ENCODE measurements at regions not wholly inside any gene's neighbourhood (a gene's known extent, or its start where the extent isn't known, plus 50 kb on each side); places are given as distances from the start of the nearest gene placed in this dataset.

DNA sequence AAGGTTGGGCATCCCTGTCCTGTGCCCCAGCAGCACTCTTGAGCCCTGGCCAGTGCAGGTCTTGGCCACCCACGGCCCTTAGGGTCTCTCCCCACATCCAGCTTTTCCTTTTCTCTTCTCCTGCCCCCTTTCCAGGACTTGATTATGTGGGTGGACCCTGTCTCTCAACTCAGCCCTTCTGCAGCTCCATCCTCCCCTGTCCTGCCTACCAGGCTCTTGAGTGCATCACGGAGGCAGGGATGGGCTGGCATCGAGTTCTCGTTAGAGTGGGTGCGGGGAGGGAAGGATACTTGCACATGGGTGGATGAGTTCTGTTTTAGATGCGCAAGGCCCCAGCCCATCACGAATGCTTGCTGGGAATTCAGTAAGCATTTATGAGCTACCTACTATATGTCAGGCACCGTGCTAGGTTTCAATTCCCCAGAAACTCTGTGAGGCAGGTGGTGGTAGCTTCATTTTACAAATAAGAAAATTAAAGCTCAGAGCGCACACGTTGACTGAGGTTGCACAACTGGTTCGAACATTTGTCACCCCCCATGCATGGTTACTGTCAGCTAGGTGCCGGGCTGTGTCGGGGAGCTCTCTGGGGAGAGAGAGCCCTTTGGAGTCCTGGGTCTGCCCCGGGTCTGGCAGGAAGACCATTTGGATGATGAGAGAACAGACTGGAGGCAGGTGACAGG lies 144.6 kb upstream of the PITX1 start:
- TF ChIP-seq CTCF (IDR thresholded peaks at IDR 0.05) (no peak), POLR2A (IDR thresholded peaks at IDR 0.05) (no peak), EP300 (IDR thresholded peaks at IDR 0.05) (no peak), POLR2AphosphoS5 (IDR thresholded peaks at IDR 0.05) (no peak)
